Caki2 (cell line): ENCODE measurements at regions not wholly inside any gene's neighbourhood (a gene's known extent, or its start where the extent isn't known, plus 50 kb on each side); places are given as distances from the start of the nearest gene placed in this dataset.

Source experiments
- DNase-seq: peaks from one replicate; pipeline ENCODE4 v3.0.0-alpha.2; 2015; ENCODE audit warnings: low read depth
- in situ Hi-C: cut with HindIII; loops from 2 replicates; pipeline ENCODE4 v1.10.0; 2016; ENCODE audit warnings: low sequenced_read_pairs, low pct_unique_long_range_greater_than_20kb, mixed read lengths

DNA sequence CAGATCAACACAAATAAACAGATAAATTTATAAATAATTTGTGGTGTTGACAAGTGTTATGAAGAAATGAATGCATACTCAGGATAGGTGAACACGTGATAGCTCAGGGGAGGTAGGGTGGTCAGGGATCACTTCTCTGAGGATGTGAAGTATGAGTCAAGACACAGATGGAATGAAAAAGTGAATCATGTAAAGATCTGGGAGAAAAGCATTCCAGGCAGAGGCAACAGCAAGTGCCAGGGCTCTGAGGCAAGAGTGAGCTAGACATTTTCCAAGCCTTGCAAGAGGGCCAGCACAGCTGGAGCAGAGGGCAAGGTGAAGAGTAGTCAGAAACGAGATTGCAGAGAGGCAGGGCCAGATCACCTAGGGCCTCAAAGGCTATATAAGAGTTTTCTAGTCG lies 177.8 kb downstream of the WNT5A start:
- in situ Hi-C loops: no loop called here
- DNase-seq: no peak

DNA sequence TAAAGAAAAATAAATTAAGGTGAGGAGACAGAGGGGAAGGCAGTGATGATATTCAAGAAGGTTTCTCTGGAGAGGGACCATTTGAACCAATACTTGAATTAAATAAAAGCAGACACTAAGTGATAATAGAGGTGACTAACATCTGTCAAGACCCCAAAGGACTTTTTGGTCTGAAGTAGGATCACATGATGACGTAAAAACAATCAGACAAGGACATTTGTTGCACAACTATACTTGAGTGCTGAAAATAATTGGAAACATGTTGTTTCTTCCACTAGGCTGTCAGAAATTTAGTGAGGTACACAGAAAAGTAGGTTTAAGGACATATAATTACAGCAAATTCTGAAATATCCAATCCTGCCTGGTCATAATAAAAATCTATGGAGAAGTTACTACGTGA lies 179.5 kb downstream of the WNT5A start:
- no peak for DNase-seq
- in situ Hi-C loops: no loop called here

DNA sequence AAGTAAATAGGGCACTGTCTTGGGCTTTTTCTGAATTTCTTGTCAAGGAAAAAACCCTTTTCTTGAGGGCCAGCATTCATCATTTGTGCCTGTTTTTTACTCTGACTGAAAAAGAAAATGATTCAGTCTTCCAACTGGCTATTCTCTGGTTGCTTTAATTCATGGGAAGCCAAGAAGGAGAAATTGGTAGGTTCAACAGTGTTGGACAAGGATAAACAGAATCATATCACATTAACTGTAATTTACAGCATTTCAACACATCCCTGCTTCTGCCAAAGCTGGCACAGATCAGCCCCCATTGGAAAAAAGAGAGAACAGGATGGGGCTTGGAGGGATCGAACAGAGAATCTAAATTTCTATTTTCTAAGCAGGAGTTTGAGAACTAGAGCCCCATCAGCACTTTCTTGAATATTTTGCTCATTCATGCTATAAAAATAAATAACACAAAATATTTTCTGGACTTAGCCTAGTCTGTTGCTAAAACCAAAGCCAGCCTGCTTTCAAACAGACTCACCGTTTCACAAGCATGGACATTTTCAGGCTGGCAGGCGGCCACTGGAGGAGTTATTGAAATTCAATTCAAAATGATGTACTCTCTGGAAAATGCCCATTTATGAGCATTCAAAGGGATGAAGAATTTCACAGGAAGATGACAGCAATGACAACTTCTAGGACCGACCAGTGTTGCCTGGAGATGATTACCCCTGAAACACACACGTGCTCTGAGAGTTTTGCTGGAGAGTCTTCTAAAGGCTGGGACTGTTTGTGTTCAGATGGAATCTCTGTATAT lies 181.2 kb downstream of the WNT5A start:
- in situ Hi-C loops: no loop called here
- no peak for DNase-seq

DNA sequence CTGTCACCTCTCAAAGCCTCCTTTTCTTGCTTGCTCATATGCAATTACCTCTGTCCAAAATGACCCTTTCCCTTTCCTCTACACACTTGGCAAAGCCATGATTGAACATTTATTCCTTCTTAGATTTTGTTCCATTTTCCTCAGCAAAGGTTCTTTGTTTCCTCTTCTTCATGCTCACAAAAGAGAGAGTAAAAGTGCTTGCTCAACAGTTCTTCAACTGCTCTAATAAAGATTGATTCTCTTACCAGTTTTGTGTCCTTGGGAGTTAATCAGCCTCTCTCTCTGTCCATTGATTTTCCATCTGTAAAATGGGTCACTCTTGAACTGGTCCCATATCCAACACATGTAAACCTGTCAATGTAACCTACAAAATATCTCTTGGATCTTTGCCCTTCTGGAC lies 186.4 kb downstream of the WNT5A start:
- in situ Hi-C loops: no loop called here
- DNase-seq: no peak

DNA sequence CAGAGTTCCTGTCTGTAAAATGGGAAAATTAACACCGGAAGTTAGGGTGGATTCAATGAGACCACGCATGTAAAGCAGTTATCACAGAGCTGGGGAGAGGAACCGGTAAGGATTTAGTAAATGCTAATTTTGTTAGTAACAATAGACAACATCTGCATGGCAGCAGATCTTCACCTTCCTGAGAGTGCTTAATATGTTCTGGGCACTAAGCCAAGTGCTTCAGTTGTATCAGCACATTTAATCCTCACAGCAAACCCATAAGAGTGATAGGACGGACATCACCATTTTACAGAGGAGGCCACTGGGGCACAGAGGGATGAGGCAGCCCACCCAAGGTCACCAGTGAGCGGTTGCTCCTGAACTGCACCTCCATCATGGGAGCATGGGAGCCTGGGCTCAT lies 189.4 kb downstream of the WNT5A start:
- in situ Hi-C loops: no loop called here
- no peak for DNase-seq

DNA sequence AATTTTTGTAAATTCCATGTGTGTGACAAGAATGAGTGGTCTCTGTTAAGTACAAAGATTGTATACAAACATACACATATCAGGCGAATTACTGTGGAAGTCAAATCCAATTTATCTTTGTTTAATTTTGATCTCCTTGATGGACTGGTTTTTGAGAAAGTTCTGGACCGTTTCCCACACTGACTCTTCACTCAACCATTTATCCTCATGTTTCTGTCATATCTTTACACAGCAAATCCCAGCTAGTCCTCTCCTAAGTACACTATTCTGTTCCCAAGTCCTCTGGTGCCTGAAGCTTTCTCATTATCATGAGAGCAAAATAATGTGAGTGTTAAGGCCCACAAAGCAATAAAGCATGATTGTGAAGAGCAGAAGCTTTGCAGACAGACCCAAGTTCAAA lies 189.9 kb downstream of the WNT5A start:
- in situ Hi-C loops: no loop called here
- DNase-seq: no peak

DNA sequence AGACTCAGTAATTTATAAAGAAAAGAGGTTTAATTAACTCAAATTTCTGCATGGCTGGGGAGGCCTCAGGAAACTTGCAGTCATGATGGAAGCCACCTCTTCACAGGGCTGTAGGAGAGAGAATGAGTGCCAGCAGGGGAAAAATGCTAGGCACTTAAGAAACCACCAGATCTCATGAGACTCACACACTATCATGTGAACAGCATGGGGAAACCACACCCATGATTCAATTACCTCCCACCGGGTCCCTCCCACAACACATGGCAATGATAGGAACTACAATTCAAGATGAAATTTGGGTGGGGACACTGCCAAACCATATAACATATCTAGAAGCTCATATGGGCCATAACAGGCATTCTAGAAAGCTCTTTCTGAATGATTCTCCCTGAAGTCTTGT lies 190.3 kb downstream of the WNT5A start:
- no peak for DNase-seq
- in situ Hi-C loops: no loop called here

DNA sequence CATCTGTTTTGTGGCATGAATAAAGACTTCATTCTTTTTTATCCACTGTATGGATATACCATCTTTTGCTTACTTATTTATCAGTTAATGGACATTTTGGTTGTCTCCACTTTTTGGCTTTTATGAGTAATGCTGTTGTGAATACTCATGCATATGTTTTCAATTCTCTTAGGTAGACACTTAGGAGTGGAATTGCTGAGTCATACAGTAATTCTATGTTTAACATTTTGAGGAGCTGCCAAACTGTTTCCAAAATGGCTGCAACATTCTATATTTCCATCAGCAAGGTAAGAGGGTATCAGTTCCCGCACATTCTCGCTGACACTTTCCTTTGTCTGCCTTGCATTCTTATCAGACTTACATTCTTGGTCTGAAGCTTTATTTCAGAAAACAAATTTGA lies 191.1 kb downstream of the WNT5A start:
- in situ Hi-C loops: no loop called here
- DNase-seq: no peak

DNA sequence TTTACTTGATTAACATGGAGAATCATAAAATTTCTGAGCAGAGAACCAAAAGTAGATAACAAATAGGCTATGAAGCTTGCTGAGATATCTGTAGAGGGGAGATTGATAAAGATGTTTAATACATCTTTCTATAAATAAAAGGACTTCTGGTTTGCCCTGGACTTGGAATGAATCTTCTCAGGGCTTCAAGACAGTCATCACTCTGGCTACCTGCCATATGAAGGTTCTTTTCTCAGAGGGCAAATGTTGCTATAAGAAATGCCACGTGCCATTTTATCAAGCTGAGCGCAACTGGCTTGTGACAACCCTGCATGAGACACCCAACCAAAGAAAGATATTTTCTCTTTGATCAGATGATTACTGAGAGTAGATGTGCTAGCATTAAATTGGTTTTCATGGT lies 192.5 kb downstream of the WNT5A start:
- in situ Hi-C loops: no loop called here
- DNase-seq: no peak

DNA sequence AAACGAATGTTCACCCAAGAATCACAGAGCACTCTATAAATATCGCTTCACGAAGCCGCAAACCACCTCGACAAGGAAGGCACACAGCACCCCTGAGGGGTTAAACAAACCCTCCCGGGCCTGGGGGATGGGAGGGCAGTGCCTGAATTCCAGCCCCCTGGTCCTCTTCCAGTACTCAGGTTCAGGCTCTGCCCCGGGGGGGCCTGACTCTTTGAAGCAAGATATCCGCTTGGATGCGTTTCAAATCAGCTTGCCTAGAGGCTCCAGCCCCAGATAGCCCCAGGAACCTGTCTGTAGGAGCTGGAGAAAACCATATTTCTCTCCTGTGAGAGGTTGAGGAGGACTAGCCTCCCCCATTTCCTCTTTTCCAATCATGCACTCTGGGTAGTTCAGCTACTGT lies 194.7 kb downstream of the WNT5A start:
- in situ Hi-C loops: no loop called here
- DNase-seq: no peak

DNA sequence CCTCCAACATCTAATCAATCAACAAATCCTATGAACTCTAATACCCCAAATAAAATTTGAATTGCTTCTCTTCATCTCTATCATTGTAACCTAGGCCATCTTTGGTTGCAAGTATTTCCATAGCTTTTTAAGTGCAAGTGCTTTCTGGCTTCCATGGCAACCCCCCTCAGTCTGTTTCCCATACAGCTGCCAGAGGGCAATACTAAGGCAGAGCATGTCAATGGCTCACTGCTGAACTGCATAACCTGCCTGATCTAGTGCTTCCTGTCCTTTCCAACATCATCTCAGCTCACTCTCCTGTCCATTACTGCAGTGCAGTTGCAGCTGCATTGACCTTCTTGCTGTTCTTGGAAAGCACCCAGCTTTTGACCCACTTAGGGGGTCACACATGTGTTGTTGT lies 198.4 kb downstream of the WNT5A start:
- in situ Hi-C loops: no loop called here
- DNase-seq: no peak

DNA sequence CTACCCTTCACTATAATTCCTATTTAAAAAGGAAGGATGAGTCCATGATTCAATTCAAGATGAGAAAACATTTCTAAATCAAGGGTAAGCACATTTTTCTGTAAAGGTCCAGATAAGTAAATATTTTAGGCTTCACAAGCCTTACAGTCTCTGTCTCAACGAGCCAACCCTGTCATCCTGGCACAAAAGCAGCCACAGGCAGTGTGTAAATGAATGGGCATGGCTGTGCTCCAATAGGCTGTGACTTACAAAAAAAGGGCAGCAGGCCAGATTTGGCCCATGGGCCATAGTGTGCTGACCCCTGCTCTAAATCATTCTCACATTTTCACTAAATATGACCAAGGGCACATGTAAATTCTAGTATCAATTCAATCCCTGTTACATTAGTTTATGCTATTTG lies 200.4 kb downstream of the WNT5A start:
- in situ Hi-C loops: no loop called here
- no peak for DNase-seq

DNA sequence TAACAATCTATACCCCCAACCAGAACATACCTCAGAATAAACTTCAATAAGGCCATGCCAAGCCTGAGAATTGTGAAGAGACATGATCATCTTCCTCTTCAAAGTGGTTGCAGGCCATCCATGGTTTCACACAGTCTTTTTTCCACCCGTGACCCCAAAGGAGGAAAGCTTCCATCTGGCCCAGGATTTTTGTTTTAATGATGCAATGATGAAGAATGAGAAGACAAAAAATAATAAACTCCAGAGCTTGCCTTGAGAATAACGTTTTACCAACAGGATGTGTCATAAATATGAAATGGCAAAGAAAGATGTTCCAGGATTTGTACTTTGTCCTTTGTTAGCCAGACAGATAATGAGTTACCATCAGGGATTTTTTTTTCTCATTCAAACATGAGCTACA lies 201.9 kb downstream of the WNT5A start:
- in situ Hi-C loops: no loop called here
- DNase-seq: no peak

DNA sequence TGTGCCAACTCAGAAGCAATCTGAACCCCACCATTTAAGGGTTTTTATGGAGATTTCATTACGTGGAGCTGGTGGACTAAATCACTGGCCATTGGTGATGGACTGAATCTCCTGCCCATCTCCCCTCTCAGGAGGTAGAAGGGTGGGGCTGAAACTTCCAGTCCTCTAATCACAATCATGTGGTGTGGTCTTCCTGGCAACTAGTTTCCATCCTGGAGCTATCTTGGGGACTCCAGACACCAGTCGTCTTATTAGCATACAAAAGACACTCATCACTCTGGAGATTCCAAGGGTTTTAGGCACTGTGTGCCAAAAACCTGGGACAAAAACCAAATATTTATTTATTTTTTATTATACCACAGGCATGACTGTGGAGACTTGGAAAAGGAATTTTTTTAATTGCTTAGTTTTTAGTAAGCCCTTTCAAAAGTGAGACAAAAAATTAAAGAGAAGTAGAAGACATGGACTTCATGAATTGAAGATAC lies 203.6 kb downstream of the WNT5A start:
- no peak for DNase-seq
- in situ Hi-C loops: no loop called here

DNA sequence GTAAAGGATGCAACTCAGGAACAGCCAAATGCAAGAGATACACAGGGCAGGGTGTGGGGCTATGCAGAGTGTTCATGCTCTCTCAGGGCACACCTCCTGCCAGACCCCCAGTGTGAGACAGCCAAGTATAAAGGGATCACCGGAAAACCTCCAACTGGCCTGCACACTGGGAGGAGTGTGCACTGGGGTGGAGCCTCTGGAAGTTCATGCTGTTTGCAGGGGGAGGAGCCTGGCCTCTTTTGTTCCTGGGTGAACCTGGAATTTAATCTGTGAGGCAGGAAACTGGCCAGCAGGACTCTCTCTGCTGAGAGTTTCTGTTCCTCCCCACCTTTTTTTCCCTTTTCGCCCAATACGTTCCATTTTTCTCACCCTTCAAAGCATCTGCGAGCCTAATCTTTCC lies 204.1 kb downstream of the WNT5A start:
- in situ Hi-C loops: no loop called here
- no peak for DNase-seq

DNA sequence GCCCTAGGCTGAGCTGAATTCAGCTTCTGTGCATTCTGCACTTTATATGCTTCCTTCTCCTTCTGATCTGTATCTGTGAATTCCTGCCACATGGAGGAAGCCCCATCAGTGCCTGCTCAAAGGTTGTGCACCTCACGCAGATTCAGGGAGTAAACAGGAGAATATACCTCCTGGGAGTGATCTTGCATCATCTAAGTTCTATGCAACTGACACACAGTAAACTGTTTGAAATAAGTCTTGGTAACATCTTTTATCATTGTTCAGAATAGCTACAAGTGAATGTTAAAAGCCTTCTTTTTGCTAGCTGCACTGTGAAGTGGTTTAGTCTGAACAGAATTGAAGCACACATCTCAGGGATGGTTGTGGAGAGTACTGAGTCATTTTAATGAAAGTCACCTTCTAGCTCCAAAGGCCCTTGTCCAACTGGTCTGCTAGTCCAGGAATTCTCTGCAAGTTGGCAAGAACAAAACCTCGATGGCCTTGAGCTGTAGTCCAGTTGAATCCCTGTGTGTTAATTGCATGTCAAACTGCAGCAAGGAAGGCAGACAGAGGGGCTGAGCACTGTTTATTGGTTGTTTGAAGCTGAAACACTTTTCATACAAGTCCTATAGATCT lies 215.0 kb downstream of the WNT5A start:
- DNase-seq: no peak
- in situ Hi-C loops: no loop called here

DNA sequence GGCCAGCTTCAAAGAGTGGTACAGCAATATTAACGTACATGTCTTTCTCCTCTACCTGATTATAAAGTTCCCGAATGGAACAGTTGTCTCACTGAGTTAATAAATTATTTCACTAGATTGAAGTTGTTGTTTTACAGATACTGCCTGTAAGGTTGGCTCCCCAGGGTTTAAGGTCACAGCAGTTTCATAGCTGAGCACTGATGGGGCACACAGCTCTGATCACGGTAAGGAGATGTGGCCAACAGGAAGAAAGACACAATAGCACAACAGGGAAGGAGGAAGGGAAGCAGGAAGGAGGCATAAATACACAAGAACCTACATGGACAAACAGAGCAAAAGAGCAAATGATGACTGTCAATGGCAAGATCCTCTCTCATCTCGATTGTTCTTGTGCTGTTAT lies 215.6 kb downstream of the WNT5A start:
- in situ Hi-C loops: no loop called here
- DNase-seq: no peak

DNA sequence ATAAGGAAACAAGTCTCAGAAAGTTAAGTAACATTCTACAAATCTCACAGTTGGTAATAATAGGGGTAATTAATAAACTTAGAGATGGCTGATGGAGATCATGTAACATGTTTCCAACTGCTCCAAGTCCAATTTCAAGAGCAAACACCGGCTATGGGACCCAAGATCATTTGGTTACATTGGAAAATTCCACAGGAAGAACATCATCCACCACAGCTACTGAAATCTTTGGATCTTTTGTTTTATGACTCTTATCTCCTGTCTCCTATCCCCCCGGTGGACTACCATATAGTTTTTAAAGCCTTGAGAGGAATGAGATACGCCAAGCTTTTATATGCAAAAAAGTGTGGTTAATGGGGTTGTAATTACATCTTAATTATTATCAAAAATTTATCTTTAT lies 216.1 kb downstream of the WNT5A start:
- in situ Hi-C loops: no loop called here
- no peak for DNase-seq

DNA sequence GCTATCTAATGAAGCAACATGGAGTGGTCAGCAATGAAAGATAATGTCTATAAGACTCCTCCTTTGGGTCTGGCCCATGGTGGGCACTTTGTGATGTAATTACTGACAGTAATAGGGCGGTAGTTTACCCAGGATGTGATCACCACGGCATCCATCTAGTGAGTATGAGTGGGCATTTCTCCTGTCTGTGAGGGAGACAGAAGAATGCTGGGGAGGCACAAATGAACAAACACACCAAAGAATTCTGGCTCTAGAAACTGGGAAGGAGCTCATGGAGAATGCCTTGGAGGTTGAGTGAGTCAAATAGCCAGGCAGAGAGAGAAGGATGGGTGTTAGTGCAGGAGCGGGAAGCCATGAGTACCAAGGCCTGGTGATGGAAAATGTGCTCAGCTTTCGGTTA lies 217.5 kb downstream of the WNT5A start:
- no peak for DNase-seq
- in situ Hi-C loops: no loop called here

DNA sequence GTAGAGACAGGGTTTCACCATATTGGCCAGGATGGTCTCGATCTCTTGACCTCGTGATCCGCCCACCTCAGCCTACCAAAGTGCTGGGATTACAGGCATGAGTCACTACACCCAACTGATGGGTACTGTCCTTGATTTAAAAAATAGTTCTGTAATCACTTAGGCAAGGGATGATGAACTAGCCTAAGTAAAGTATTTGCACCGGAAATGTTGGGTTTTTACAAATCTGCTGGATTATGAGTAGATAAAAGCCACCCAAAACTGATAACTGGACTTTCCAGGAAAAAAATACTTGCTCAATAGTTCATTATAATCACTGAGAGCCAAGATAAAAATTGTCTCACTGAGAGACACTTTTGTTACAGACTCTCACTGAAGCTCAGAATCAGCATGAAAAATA lies 218.0 kb downstream of the WNT5A start:
- DNase-seq: no peak
- in situ Hi-C loops: no loop called here
